ENCODE measurements at regions not wholly inside any gene's neighbourhood (a gene's known extent, or its start where the extent isn't known, plus 50 kb on each side); places are given as distances from the start of the nearest gene placed in this dataset.

DNA sequence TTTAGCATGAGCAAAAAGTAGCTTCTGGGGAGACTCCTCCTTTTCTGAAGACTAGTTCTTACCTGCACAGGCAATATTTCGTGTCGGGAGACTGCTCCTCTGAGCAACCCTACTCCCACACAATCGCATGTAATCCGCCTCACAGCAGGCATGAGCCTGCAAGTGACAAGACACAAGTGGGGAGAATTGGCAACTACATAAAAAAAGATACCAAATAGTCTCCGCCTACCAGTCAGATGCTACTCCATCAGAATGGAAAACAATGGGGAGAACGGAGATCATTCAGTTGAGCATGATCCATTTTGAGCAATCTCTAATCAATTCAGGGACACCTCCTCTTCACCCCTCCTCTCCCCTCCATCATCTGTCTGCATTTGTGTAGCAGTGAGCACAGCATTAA is 321.0 kb downstream of the COG6 start:
- no peak for DNase-seq

GRCh38 chr13:39981056-39981455 is 325.6 kb downstream of the COG6 start:
- DNase-seq = no peak

DNA sequence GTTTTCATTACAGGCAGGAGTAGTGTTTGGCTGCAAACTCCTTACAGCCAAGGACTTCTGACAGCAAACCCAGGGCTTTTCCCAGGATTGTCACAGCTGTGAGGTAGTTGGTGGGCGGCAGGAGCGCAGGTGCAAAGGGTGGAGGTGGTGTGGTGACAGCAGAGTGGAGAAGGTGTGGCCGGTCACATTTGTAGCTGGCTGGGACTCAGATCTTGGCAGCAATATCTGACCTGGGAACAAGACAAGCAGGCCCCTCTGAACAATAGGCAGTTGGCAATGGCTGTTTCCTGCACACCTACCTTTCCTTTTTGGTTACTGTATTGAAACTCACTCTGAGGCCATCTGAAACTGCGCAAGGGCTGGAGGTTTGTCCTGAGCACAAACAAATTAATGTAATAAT is 327.3 kb downstream of the COG6 start:
- DNase-seq = no peak

- DNase-seq = no peak
Observed at GRCh38 chr13:39985071-39985470, 329.6 kb downstream of the COG6 start.

DNA sequence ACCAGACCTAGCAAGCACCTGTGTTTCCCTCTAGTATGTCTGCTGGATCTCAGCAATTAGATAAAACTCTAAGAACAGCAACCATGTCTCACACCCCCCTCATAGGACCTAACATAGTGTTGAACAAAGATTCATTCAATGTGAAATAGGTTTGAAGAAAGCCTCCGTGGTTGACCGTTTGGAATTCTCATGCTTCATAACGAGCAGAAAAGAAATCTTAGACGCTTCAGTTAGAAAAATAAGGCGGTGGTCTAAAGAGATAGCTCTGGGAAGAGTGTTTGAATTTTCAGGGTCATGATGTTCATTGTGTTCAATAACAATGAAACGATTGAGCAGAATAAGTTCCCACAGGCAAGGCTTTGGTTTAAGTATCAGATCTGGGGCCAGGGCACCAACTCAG is 332.9 kb downstream of the COG6 start:
- no peak for DNase-seq

DNA sequence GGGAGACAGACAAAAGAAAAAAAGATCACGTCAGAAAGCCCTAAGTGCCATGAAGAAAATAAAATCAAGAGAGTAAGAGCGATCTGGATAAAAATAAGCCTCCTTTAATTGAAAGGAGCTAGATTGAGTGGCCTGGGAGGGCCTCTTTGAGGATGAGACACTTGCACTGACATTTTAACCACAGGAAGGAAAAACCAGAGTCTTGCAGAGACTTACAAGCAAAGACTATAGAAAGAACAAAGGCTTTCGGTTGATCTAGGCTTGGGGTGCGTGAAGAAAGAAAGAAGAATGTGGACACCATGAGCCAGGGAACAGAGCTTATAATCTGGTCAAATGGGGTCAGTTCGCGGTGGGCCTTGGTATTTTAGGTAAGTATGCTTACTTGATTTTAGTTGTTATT is 342.7 kb downstream of the COG6 start:
- DNase-seq = no peak

- no peak for DNase-seq
Observed at GRCh38 chr13:40002016-40002415, 346.6 kb downstream of the COG6 start.

DNA sequence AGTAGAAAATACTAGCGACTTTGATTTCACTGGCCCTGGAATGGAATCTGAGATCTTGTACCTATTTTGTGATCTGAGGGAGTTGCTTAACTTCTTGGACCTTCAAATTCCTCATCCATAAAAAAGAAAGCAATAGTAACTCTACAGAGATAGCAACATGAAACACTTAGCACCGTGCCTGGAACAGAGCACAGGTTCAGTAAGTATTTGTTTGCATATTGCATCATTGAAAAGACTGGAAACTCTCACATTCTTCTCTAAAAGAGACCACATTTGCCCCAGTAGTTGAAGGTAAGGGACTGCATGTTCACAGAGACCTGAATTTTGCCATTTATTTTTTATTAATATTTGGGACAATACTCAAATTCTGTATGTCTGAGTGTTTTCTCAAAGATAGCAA is 358.1 kb downstream of the COG6 start:
- DNase-seq = no peak

DNA sequence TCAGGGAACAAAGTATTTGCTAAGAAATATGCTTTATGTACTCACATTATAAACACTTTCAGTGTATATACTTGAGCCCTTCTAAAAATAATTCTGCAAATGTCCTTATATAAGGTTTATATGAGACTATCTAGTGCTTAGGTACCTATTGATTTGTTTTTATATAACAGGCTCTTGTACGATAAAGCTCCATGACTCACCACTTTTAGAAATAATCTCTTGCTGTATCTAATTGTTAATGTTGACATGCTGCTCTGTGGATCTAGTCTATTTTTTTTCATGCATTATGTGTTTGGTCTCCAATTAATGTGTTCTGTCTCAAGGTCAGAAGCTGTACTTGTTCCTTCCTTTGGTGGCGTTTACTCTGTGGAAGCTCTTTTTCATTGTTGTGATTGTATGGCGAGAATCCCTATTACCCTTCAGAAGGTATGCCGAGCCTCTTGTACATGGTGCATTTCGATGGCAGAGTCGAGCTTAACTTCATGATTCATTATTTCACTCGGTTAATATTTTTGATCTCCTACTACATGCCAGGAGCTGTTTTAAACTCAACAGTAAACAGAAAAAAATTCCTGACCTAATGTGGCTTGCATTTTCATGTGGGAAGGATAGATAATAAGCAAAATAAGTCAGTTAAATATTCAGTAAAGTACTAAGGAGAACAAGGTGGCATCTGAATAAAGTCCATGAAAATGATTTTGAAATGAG is 361.6 kb downstream of the COG6 start:
- no peak for DNase-seq

GRCh38 chr13:40017662-40018262 is 362.3 kb downstream of the COG6 start:
- no peak for DNase-seq

- no peak for DNase-seq
Observed at GRCh38 chr13:40023595-40024203, 368.2 kb downstream of the COG6 start.

GRCh38 chr13:40024204-40024966 is 368.9 kb downstream of the COG6 start:
- DNase-seq = no peak

DNA sequence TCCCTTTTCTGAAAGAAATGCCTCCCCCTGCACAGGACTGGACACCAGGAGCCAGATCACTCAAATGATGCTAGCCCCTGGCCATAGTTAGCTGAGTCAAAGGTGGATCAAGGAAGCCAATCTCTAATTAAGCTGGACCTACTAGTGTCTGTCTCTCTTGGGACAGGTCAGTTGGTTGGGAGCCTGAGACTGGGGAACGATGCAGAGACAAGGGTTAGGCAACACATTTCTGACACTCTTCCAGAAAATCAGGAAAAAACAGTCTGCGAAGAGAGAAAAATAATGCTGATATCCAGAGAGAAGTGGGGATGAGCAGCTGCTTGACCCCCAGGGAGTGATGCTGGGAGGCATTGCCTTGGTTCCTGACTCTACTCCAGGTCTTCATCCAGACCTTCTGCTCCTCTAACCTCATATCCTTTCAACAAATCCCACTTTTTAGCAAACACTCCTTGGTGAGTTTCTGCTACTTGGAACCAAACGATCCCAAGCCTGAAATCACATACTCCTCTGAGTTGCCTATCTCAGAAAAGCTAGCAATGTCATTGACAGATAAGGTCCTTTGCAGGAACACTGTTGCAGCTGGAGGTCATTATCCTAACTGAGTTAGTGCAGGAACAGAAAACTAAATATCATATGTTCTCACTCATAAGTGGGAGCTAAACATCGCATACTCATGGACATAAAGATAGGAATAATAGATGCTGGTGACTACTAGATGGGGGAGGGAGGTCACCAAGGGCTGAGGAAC is 369.7 kb downstream of the COG6 start:
- no peak for DNase-seq

- no peak for DNase-seq
Observed at GRCh38 chr13:40026174-40026585, 370.7 kb downstream of the COG6 start.

- no peak for DNase-seq
Observed at GRCh38 chr13:40026741-40027140, 371.3 kb downstream of the COG6 start.

- no peak for DNase-seq
Observed at GRCh38 chr13:40028446-40028845, 373.0 kb downstream of the COG6 start.

- DNase-seq = no peak
Observed at GRCh38 chr13:40031031-40031430, 375.6 kb downstream of the COG6 start.

- DNase-seq = no peak
Observed at GRCh38 chr13:40039061-40039460, 383.6 kb downstream of the COG6 start.

DNA sequence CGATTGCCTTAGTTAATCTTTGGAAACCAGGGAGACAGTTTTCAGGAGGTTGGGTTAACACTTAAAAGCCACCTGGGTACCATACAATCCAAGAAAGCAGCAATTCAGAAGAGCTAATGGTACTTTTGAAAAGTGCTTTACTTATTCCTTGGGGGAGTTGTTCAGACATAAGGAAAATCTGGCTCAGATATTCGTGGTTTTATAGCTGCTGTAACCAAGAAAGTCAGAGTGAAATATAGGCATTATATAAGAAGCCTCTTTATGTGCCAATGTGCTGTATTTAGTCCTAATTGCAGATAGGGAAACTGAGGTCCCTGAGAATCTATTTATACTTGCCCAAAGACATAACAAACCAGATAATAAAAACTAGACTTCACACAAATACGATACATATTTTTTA is 387.5 kb downstream of the COG6 start:
- no peak for DNase-seq

GRCh38 chr13:40043764-40044163 is 388.3 kb downstream of the COG6 start:
- no peak for DNase-seq

DNA sequence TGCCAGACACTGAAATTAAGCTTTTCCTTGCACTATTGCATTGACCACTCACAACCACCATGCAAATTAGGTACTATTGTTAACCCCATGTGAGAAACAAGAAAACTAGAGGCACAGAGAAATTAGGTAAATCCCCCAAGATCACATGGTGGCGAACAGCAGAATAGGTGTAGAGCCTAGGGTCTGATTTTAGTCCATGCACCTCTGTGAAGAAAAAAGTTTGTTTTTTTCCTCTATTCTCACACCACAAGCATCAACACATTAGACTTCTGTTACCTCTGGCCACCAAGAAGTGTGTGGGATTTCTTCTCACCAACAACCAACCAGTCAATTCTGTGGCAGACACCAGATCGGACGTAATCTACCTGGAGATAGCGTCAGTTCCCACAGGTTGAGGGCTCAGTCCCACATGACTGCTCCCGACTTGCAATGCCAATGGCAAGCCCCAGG is 391.9 kb downstream of the COG6 start:
- DNase-seq = no peak

DNA sequence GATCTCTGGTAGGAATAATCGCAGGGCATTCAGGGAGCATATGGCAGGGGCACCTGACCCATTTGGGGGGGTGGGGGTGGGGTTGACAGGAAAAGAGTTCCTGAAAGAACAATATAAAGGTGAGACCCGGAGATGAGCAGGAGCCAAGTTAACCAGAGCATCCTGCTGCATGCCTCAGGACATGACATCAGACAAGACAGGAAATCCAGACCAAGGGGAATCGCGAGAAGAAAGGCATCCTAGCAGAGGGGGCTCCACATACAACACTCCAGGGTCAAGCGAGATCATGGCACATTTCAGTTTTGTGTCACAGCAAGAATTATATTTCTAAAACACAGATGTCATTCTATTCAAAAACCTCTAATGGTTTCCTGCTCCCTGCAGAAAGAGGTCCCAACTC is 393.1 kb downstream of the COG6 start:
- no peak for DNase-seq

- DNase-seq = no peak
Observed at GRCh38 chr13:40052954-40053353, 397.5 kb downstream of the COG6 start.

Data from NCI-H446 treated with DMSO at 0.1 percent for 48 hours (cell line).